Astrocyte of the cerebellum (primary cell): ENCODE measurements at regions not wholly inside any gene's neighbourhood (a gene's known extent, or its start where the extent isn't known, plus 50 kb on each side); places are given as distances from the start of the nearest gene placed in this dataset.
A peak's percentile ranks its signal among the peaks of the same experiment; 100 is the strongest.

Experiments used
- DNase-seq: peaks from one replicate; pipeline ENCODE4 v3.0.0-alpha.2; 2011; ENCODE audit warnings: low read depth
- H3K4me3 ChIP-seq: 2 replicates; pipeline ENCODE4 v1.5.1; 2011; ENCODE audit warnings: mild to moderate bottlenecking, low read depth, low read length, moderate library complexity
- CTCF ChIP-seq: IDR thresholded peaks from 2 replicates; pipeline ENCODE4 v1.5.1; 2012; ENCODE audit warnings: low read length, low read depth, moderate library complexity, mild to moderate bottlenecking; ENCODE audit errors: missing control alignments
- in situ Hi-C: cut with HindIII; loops from 2 replicates; pipeline ENCODE4 v1.10.0; 2017; ENCODE audit warnings: low sequenced_read_pairs

DNA sequence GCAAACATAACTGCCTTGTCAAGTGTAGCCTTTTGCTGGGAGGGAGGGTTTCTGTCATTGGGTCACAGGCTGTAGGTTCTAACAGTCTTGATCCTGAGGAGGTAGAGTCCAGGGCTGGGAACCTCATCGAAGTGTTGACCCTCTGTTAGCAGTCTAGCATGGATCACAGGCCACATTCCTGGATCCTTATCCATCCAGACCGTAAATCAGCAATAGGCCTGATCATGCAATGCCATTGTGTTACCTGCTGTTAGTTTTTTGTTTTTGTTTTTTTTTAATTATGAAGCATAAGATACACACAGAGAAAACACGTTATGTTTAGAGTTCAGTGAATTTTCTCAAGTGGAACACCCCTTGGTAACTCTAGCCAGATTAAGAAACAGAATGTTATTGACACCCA, 282.0 kb upstream of the TPM1 start:
- DNase-seq = no peak
- no peak overlapping the region for H3K4me3 ChIP-seq
- TF ChIP-seq CTCF = no peak
- in situ Hi-C loops = no loop called here

- TF ChIP-seq CTCF = no peak
- H3K4me3 ChIP-seq = no peak overlapping the region
- DNase-seq = no peak
- in situ Hi-C loops = no loop called here
These were observed 276.6 kb upstream of the TPM1 start for GRCh38 chr15:62765916-62766315.

- no peak overlapping the region for H3K4me3 ChIP-seq
- DNase-seq = no peak
- TF ChIP-seq CTCF = no peak
- in situ Hi-C loops = no loop called here
These were observed 275.9 kb upstream of the TPM1 start for GRCh38 chr15:62766599-62766998.

- TF ChIP-seq CTCF = no peak
- H3K4me3 ChIP-seq = no peak overlapping the region
- DNase-seq = peak; percentile 85
- in situ Hi-C loops = no loop called here
These were observed 272.9 kb upstream of the TPM1 start for GRCh38 chr15:62769604-62770003.

GRCh38 chr15:62770111-62770660, 272.4 kb upstream of the TPM1 start:
- DNase-seq = no peak
- H3K4me3 ChIP-seq = no peak overlapping the region

DNA sequence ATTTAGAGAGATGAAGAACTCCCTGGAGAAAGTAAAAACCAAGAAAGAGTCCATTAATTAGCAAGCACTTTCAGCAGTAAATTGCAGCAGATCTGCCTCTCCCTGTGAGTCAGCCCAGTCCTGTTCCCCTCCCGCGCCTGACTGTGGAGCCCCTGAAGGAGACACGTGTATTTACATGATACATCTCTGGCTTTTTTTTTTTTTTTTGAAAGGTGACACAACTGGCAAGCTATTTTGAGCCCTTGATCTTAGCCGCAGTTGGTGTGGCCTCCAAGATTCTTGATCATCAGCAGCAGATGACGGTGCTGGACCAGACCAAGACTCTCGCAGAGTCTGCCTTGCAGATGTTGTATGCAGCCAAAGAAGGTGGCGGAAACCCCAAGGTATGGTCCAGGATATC, 271.8 kb upstream of the TPM1 start:
- H3K4me3 ChIP-seq = no peak overlapping the region
- TF ChIP-seq CTCF = no peak
- in situ Hi-C loops = no loop called here
- peak; percentile 57 for DNase-seq

More at GRCh38 chr15:62770111-62770660, 272.4 kb upstream of the TPM1 start:
- TF ChIP-seq CTCF = no peak
- in situ Hi-C loops = no loop called here

- no peak overlapping the region for H3K4me3 ChIP-seq
- no peak for DNase-seq
- no peak for TF ChIP-seq CTCF
- in situ Hi-C loops = no loop called here
These were observed 271.3 kb upstream of the TPM1 start for GRCh38 chr15:62771234-62771633.
